Body of pancreas (tissue), 4 donors: ENCODE measurements at regions not wholly inside any gene's neighbourhood (a gene's known extent, or its start where the extent isn't known, plus 50 kb on each side); places are given as distances from the start of the nearest gene placed in this dataset.

Source experiments
- ATAC-seq: fragments of 150-250 bp; one replicate; pipeline ENCODE4 v1.9.1; 2016
- DNase-seq, 4 donors: peaks; one replicate each; pipeline ENCODE4 v3.0.0-alpha.2; 2019
- H3K27ac ChIP-seq, 4 donors: fragments of 200-600 bp; sonication (generic); 1 replicate in 3 of 4; 2 replicates in 1 of 4; pipeline versions ENCODE4 v1.5.1 to v1.6.1; 2016 to 2019; ENCODE audit warnings: mild to moderate bottlenecking in 1 of 4, mixed read lengths in 1 of 4, moderate library complexity in 1 of 4
- H3K27me3 ChIP-seq, 2 donors: fragments of 200-600 bp; sonication (generic); one replicate each; pipeline ENCODE4 v1.6.0; 2016; ENCODE audit warnings: mild to moderate bottlenecking in 1 of 2
- H3K36me3 ChIP-seq, 2 donors: fragments of 200-600 bp; sonication (generic); replicated peaks in 1 of 2; 2 replicates each; pipeline ENCODE4 v1.5.1; 2016; ENCODE audit warnings: low read depth in 2 of 2; ENCODE audit not compliant: insufficient read depth in 1 of 2
- H3K4me1 ChIP-seq: fragments of 200-600 bp; sonication (generic); one replicate; pipeline ENCODE4 v1.6.0; 2016
- H3K4me3 ChIP-seq, 2 donors: fragments of 200-600 bp; sonication (generic); 1 replicate in 1 of 2; 2 replicates in 1 of 2; pipeline ENCODE4 v1.5.1; 2016 to 2019
- H3K9me3 ChIP-seq, 3 donors: fragments of 200-600 bp; sonication (generic); 1 replicate in 2 of 3; 2 replicates in 1 of 3; pipeline ENCODE4 v1.5.1; 2016
- POLR2A ChIP-seq, 3 donors: fragments of 450-650 bp; IDR thresholded peaks; one replicate each; pipeline ENCODE4 v1.6.1; 2016; ENCODE audit warnings: antibody characterized with exemption in 3 of 3, mild to moderate bottlenecking in 2 of 3
- WGBS, 2 donors: methylation state at CpG; one replicate each; pipeline ENCODE4 v1.1.5; 2017; 5-methylcytosine and 5-hydroxymethylcytosine counted together
- intact Hi-C: fragments of 100-400 bp; cut with DNase I; formaldehyde crosslinking; loops from one replicate; pipeline ENCODE4 v1.15.1; 2023
- TF ChIP-seq, protein P1 (sequence below), 7 experiments: fragments of 450-650 bp in 4 of 7; fragments of 200-600 bp in 3 of 7; sonication (generic) in 3 of 7; IDR thresholded peaks; one replicate each; pipeline ENCODE4 v1.5.1; 2016 to 2019; ENCODE audit warnings: antibody characterized with exemption in 7 of 7

DNA sequence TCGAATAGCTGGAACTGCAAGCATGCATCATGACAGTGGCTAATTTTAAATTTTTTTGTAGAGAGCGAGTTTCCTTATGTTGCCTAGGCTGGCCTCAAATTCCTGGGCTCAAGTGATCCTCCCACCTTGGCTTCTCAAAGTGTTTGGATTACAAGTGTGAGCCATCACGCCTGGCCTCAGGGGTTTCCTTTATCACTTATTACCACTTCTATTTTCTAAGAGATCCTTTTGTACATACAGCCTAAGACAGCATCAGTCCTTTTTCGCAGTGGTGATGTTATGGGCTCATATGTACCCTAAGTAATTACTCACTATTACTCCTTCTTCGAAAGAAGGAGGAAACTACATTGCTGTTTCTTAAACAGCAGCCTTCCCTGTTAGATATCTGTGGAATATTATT lies 54.1 kb upstream of the CDKN2AIP start:
- Histone ChIP-seq H3K27ac (no peak overlapping the region), H3K36me3 (no peaks in the 10 kb centered on the region), H3K9me3 (no peaks in the 10 kb centered on the region), H3K27me3 (no peaks in the 10 kb centered on the region), H3K4me1 (peaks cover 13% of the 10 kb centered on the region), H3K4me3 (no peak overlapping the region)
- DNase-seq = no peak
- TF ChIP-seq, protein P1, sequence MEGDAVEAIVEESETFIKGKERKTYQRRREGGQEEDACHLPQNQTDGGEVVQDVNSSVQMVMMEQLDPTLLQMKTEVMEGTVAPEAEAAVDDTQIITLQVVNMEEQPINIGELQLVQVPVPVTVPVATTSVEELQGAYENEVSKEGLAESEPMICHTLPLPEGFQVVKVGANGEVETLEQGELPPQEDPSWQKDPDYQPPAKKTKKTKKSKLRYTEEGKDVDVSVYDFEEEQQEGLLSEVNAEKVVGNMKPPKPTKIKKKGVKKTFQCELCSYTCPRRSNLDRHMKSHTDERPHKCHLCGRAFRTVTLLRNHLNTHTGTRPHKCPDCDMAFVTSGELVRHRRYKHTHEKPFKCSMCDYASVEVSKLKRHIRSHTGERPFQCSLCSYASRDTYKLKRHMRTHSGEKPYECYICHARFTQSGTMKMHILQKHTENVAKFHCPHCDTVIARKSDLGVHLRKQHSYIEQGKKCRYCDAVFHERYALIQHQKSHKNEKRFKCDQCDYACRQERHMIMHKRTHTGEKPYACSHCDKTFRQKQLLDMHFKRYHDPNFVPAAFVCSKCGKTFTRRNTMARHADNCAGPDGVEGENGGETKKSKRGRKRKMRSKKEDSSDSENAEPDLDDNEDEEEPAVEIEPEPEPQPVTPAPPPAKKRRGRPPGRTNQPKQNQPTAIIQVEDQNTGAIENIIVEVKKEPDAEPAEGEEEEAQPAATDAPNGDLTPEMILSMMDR (IDR thresholded peaks at IDR 0.05) = no peak
- TF ChIP-seq POLR2A (IDR thresholded peaks at IDR 0.05) = no peak
- 74 to 78% methylated on average over 5 of the region's 5 CpGs for WGBS, 2 donors
- intact Hi-C loops = no loop called here
- no peak for ATAC-seq

DNA sequence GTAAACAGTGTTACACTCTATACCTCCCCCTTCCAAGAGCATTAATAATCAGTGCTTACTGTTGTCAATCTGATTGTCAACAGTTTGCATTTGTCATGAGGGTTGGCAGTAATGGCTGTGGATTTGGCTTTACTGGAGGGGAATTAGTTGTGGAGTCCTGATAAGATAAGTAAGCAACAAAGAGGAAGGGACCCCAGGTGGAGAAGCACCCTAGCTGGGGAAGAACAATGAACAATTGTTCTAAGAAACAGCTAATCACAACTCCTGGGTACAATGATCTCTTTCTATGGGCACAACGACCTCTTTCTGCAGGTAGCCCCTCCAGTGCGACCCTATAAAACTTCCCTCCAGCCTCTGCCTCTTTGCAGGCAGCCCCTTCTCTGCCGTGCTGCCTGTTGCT lies 53.2 kb upstream of the CDKN2AIP start:
- WGBS, 2 donors = 4 to 9% methylated on average over 3 of the region's 3 CpGs
- intact Hi-C loops = no loop called here

DNA sequence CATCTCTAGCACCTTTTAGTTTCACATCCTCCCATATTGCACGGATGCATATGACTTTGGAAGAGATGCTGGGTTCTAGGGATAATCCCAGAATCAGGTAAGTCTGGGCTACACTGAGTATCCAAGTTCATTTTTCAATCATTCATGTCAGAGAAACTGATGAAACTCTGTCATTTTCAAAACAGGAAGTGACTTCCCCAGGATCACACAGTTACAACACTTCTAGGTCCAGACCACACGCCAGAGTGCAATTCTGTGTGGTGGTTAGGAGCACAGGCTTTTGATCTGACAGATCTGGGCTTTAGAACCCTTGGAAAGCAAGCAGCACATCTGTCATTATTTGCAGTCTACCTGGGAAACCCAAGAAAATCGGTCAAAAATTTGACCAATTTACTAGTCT lies 52.1 kb upstream of the CDKN2AIP start:
- Histone ChIP-seq H3K4me1 (peaks cover 13% of the 10 kb centered on the region), H3K4me3 (no peak overlapping the region), H3K27me3 (no peaks in the 10 kb centered on the region), H3K27ac (no peak overlapping the region), H3K9me3 (no peaks in the 10 kb centered on the region), H3K36me3 (no peaks in the 10 kb centered on the region)
- ATAC-seq = no peak
- 78 to 84% methylated on average over 3 of the region's 3 CpGs for WGBS, 2 donors
- DNase-seq = peak in 1 of 4 donors; percentile 17
- intact Hi-C loops = no loop called here
- TF ChIP-seq, protein P1 (IDR thresholded peaks at IDR 0.05) = no peak
- TF ChIP-seq POLR2A (IDR thresholded peaks at IDR 0.05) = no peak

More for the DNA sequence above, 53.2 kb upstream of the CDKN2AIP start:
- TF ChIP-seq, protein P1 (IDR thresholded peaks at IDR 0.05) = no peak
- DNase-seq = no peak
- no peak for ATAC-seq
- Histone ChIP-seq H3K9me3 (no peaks in the 10 kb centered on the region), H3K27me3 (no peaks in the 10 kb centered on the region), H3K36me3 (no peaks in the 10 kb centered on the region), H3K4me3 (no peak overlapping the region), H3K4me1 (peaks cover 13% of the 10 kb centered on the region), H3K27ac (no peak overlapping the region)

DNA sequence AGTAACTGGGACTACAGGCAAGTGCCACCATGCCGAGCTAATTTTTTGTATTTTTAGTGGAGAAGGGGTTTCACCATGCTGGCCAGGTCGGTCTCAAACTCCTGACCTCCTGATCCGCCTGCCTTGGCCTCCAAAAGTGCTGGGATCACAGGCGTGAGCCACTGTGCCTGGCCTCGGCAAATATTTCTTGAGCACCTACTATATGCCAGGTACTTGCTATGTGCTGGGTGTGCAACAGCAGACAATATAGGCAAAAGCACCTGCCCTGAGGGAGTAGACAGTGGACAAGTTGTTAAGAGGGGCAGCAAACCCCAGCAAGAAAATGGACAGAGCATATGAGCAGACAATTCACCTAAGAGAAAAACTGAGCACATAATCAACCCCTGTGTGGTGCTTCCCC lies 51.0 kb upstream of the CDKN2AIP start:
- Histone ChIP-seq H3K27me3 (no peaks in the 10 kb centered on the region), H3K36me3 (no peaks in the 10 kb centered on the region), H3K4me1 (peaks cover 22% of the 10 kb centered on the region), H3K27ac (no peak overlapping the region), H3K9me3 (no peaks in the 10 kb centered on the region), H3K4me3 (no peak overlapping the region)
- intact Hi-C loops = no loop called here
- no peak for TF ChIP-seq POLR2A (IDR thresholded peaks at IDR 0.05)
- TF ChIP-seq, protein P1 (IDR thresholded peaks at IDR 0.05) = no peak
- no peak for DNase-seq
- ATAC-seq = no peak
- 92% methylated on average over 5 of the region's 5 CpGs for WGBS, 2 donors

DNA sequence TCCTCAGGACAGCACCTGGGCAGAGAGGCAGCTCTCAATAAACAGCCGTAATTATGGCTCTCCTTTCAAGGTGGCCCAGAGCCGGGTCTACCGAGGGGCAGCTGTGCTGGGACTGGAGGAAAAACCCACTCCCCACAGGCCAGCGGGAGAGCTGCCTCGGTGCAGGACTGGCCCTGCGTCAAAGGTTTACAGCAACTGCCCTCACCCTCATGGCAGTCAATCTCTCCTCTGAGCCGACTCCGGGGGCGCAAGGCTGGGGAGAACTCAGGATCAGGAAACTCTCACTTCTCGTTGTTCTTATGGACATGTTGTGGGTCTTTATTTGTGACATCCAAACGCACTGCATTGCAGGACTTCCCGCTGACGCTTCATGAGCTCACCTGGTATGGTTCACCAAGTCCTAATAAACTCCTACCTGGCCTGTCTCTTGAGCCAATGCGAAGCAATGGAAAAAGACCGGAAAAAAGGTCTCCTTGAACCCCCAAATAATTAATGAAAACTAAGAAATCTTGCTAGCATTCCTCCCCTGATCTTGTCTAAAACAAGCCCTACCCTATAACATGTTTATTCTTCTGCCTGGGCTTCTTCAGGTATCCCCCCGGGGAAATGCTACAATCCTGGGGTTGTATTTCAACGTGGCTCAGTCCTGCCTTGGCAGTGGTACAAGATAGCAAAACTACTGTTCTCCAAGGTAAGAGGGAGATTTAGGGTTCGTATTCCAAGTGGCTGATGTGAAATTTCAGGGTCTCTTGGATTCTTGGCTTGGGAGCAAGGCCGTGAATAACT lies 50.1 kb upstream of the CDKN2AIP start:
- Histone ChIP-seq H3K4me1 (peaks cover 23% of the 10 kb centered on the region), H3K36me3 (no peaks in the 10 kb centered on the region), H3K27me3 (no peaks in the 10 kb centered on the region), H3K9me3 (no peaks in the 10 kb centered on the region), H3K4me3 (no peak overlapping the region), H3K27ac (no peak overlapping the region)
- no peak for DNase-seq
- ATAC-seq = no peak
- 81 to 83% methylated on average over 15 to 19 of the region's 19 CpGs for WGBS, 2 donors
- intact Hi-C loops = no loop called here
- TF ChIP-seq, protein P1 (IDR thresholded peaks at IDR 0.05) = no peak
- no peak for TF ChIP-seq POLR2A (IDR thresholded peaks at IDR 0.05)
